ENCODE measurements at regions not wholly inside any gene's neighbourhood (a gene's known extent, or its start where the extent isn't known, plus 50 kb on each side); places are given as distances from the start of the nearest gene placed in this dataset.

DNA sequence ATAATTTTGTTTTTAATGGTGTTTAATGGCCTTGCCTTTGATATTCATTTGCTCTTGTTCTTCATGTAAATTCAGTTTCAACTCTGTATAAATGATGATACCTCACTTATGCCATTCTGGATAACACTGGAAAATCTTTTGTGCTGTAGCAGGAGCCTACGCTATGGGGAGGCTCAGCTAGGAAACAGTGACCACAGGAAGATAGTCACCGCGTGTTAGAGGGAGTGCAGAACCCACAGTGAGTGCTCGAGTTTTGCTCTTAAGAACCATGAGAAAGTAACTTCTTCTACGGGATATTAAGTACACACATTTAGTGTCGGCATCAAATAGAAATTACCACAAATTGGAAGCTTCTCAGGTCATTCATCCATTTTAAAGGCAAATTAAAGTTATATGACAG lies 143.9 kb downstream of the IRX2 start:
- CTCF ChIA-PET = no interaction called here
- no peak for TF ChIP-seq CTCF (IDR thresholded peaks at IDR 0.05; ENCODE audit: insufficient read depth, low read depth, low read length)
- POLR2A ChIA-PET = no interaction called here
- no peaks in the 10 kb centered on the region for H3K36me3 ChIP-seq (ENCODE audit: control insufficient read depth, insufficient read depth, low read length)
- H3K4me3 ChIP-seq (ENCODE audit: low read depth, low read length) = no peak overlapping the region
- no peak for DNase-seq (ENCODE audit: low read depth)
- no peaks in the 10 kb centered on the region for H3K27me3 ChIP-seq (ENCODE audit: control insufficient read depth, insufficient read depth, low read length)

DNA sequence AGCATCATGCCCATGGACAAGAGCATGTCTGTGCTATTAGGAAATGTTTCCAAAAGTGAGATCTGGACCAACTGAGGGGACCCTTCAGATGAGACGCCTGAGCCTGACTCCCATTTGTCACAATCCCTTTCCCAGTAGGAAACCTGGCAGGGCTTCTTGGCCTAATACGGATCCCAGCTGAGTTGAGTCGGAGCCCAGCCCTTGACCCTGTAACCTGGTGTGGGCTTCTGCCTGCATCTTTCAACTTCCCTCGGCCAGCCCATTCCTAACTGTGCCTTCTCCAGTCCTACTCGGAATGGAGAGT lies 148.3 kb downstream of the IRX2 start:
- ChIA-PET POLR2A (no interaction called here), CTCF (no interaction called here)
- Histone ChIP-seq H3K4me3 (ENCODE audit: low read depth, low read length) (no peak overlapping the region), H3K36me3 (ENCODE audit: control insufficient read depth, insufficient read depth, low read length) (no peaks in the 10 kb centered on the region), H3K27me3 (ENCODE audit: control insufficient read depth, insufficient read depth, low read length) (no peaks in the 10 kb centered on the region)
- TF ChIP-seq CTCF (IDR thresholded peaks at IDR 0.05; ENCODE audit: insufficient read depth, low read depth, low read length) = no peak
- DNase-seq (ENCODE audit: low read depth) = no peak

DNA sequence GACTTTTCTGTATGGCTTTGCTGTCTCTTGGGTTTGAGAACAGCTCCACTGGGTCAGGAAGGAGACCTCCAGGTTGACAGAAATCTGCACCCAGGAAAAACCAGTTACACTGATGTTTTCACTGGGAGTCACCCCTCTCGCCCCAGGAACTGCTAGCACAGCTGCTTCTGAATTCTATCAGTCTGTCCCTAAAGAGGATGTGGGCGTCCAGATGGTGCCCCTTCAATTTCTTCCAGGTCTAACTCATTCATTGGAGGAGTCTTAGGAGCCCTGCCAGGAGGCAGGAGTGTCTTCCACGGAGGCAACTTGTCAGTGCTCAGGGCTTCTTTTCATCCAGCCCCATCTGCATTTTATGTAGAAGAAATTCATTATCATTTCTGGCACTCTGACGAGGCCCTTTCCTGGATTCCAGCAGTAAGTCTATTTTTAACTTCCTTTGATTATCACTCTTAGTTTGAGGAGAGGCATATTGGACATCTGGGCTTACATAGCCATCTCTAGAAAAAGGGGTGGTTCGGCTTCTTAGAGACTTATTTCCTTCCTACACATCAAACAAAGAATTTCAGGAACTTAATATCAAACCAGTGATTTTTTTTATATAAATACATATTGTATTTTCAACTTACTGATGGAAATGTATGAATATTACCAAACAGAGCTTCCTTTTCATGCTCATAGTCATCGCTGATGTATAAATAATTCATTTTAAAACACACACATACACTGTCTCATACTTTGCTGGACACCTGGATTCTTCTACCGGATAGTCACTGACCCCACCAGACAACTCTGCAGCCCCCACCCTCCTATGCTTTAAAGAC lies 148.8 kb downstream of the IRX2 start:
- no peaks in the 10 kb centered on the region for H3K27me3 ChIP-seq (ENCODE audit: control insufficient read depth, insufficient read depth, low read length)
- no peak for TF ChIP-seq CTCF (IDR thresholded peaks at IDR 0.05; ENCODE audit: insufficient read depth, low read depth, low read length)
- DNase-seq (ENCODE audit: low read depth) = no peak
- no peaks in the 10 kb centered on the region for H3K36me3 ChIP-seq (ENCODE audit: control insufficient read depth, insufficient read depth, low read length)
- ChIA-PET CTCF (no interaction called here), POLR2A (no interaction called here)
- H3K4me3 ChIP-seq (ENCODE audit: low read depth, low read length) = no peak overlapping the region

GRCh38 chr5:2598503-2598902 lies 153.0 kb downstream of the IRX2 start:
- Histone ChIP-seq H3K4me3 (ENCODE audit: low read depth, low read length) (no peak overlapping the region), H3K27me3 (ENCODE audit: control insufficient read depth, insufficient read depth, low read length) (no peaks in the 10 kb centered on the region), H3K36me3 (ENCODE audit: control insufficient read depth, insufficient read depth, low read length) (no peaks in the 10 kb centered on the region)
- ChIA-PET POLR2A (no interaction called here), CTCF (no interaction called here)
- DNase-seq (ENCODE audit: low read depth) = no peak
- TF ChIP-seq CTCF (IDR thresholded peaks at IDR 0.05; ENCODE audit: insufficient read depth, low read depth, low read length) = no peak

- POLR2A ChIA-PET = no interaction called here
- no peak for DNase-seq (ENCODE audit: low read depth)
- H3K27me3 ChIP-seq (ENCODE audit: control insufficient read depth, insufficient read depth, low read length) = no peaks in the 10 kb centered on the region
- TF ChIP-seq CTCF (IDR thresholded peaks at IDR 0.05; ENCODE audit: insufficient read depth, low read depth, low read length) = no peak
- no peaks in the 10 kb centered on the region for H3K36me3 ChIP-seq (ENCODE audit: control insufficient read depth, insufficient read depth, low read length)
- H3K4me3 ChIP-seq (ENCODE audit: low read depth, low read length) = no peak overlapping the region
- CTCF ChIA-PET = no interaction called here
Observed at GRCh38 chr5:2594701-2595100, 156.8 kb downstream of the IRX2 start.

All from BJ (cell line).